ENCODE measurements at regions not wholly inside any gene's neighbourhood (a gene's known extent, or its start where the extent isn't known, plus 50 kb on each side); places are given as distances from the start of the nearest gene placed in this dataset.

DNA sequence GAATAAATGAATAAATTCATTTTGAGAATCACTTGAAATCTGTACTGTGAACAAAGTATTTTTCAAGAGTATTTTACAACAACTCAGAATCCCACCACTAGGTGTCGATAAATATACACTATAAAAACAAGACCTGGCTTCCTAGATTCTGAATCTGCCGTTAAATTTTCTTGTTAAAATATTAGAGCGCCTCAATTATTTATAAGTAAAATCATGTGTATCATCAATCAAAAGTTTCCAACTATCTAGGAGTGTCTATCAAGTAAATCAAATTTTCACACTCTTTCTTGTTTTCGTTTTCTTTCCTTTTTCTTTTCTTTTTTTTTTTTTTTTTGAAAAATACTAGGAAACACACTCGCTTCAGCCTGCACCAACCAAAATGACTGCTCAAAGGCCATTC is 179.2 kb upstream of the DCN start:
- peak; percentile 67 for TF ChIP-seq CTCF (IDR thresholded peaks at IDR 0.05; ENCODE audit: poor library complexity)
- no peak for TF ChIP-seq EZH2 (IDR thresholded peaks at IDR 0.05; ENCODE audit: borderline replicate concordance)
- TF ChIP-seq EZH2phosphoT487 (IDR thresholded peaks at IDR 0.05; ENCODE audit: low read depth, severe bottlenecking, unreplicated experiment) = no peak

All from hepatocyte (in vitro differentiated cells).